GM12878 (cell line): ENCODE measurements at regions not wholly inside any gene's neighbourhood (a gene's known extent, or its start where the extent isn't known, plus 50 kb on each side); places are given as distances from the start of the nearest gene placed in this dataset.

Source experiments
- ATAC-seq: fragments of 200-7000 bp; cut with Tn5 transposase; 3 replicates; pipeline ENCODE4 v1.9.1; 2020; ENCODE audit warnings: mild to moderate bottlenecking, moderate library complexity
- BruUV-seq: library from RNA; stranded (reverse); fragments of 400-500 nt; replicated peaks from 2 replicates; lab custom pipeline; 2021; lab: Mats Ljungman, UMichigan
- CTCF ChIA-PET: fragments of 300-600 bp; sonication (Branson Sonifier 250); formaldehyde crosslinking; extraction: SDS; loops from one replicate; lab custom pipeline; 2021; ENCODE audit warnings: inconsistent platforms; lab: Yijun Ruan, JAX
- POLR2A ChIA-PET: fragments of 350-600 bp; formaldehyde crosslinking; extraction: SDS; loops from one replicate; lab custom pipeline; 2021; ENCODE audit warnings: inconsistent platforms; lab: Charles Lee
- RAD21 ChIA-PET: fragments of 300-600 bp; sonication (Branson Sonifier 250); formaldehyde crosslinking; loops from one replicate; lab custom pipeline; 2023; ENCODE audit warnings: antibody characterized with exemption; ENCODE audit not compliant: unreplicated experiment; lab: Charles Lee
- SMC1A ChIA-PET: fragments of 300-600 bp; sonication (Branson Sonifier 250); formaldehyde crosslinking; loops from one replicate; lab custom pipeline; 2023; ENCODE audit not compliant: unreplicated experiment, uncharacterized antibody; lab: Charles Lee
- DNase-seq: peaks from one replicate; pipeline ENCODE4 v3.0.0-alpha.2; 2011; ENCODE audit warnings: low read depth, low spot score
- FAIRE-seq: peaks from 3 replicates; lab custom pipeline; 2011; peaks lifted over from hg19 to GRCh38; lab: Jason Lieb, UNC
- H2AFZ ChIP-seq: 2 replicates; pipeline ENCODE4 v1.6.0; 2011; ENCODE audit warnings: low read depth, low read length, control low read depth; ENCODE audit not compliant: control insufficient read depth
- H3K27ac ChIP-seq: 2 replicates; pipeline ENCODE4 v1.5.1; 2011; ENCODE audit warnings: control low read depth; ENCODE audit not compliant: control insufficient read depth, insufficient read depth
- H3K27me3 ChIP-seq, 2 experiments: replicated peaks in 1 of 2; 2 replicates each; pipeline versions ENCODE4 v1.6.0 to v1.6.1; 2011; ENCODE audit warnings: low read length in 1 of 2; ENCODE audit not compliant: control insufficient read depth in 2 of 2, insufficient read depth in 2 of 2
- H3K36me3 ChIP-seq, 2 experiments: 2 replicates each; pipeline ENCODE4 v1.5.1; 2011; ENCODE audit warnings: low read length in 1 of 2; ENCODE audit not compliant: control insufficient read depth in 2 of 2, insufficient read depth in 2 of 2
- H3K4me1 ChIP-seq: 2 replicates; pipeline ENCODE4 v1.6.1; 2011; ENCODE audit warnings: mild to moderate bottlenecking, low read length, moderate library complexity, mixed read lengths; ENCODE audit not compliant: control insufficient read depth, insufficient read depth
- H3K4me2 ChIP-seq: 2 replicates; pipeline ENCODE4 v1.6.0; 2011; ENCODE audit warnings: control low read depth; ENCODE audit not compliant: control insufficient read depth, insufficient read depth
- H3K4me3 ChIP-seq: fragments of 200-600 bp; sonication (generic); 2 replicates; pipeline ENCODE4 v1.5.1; 2016
- H3K79me2 ChIP-seq: 2 replicates; pipeline ENCODE4 v1.6.0; 2011; ENCODE audit warnings: low read length; ENCODE audit not compliant: control insufficient read depth, insufficient read depth
- H3K9ac ChIP-seq: 2 replicates; pipeline ENCODE4 v1.8.0; 2011; ENCODE audit warnings: low read length, control low read depth, mixed read lengths; ENCODE audit not compliant: control insufficient read depth, insufficient read depth
- H3K9me3 ChIP-seq: replicated peaks from 3 replicates; pipeline ENCODE4 v1.5.1; 2011; ENCODE audit warnings: mild to moderate bottlenecking, low read length; ENCODE audit not compliant: control insufficient read depth, insufficient read depth
- H4K20me1 ChIP-seq: 2 replicates; pipeline ENCODE4 v1.6.0; 2011; ENCODE audit not compliant: control insufficient read depth, insufficient read depth
- BRCA1 ChIP-seq: IDR thresholded peaks from 2 replicates; pipeline ENCODE4 v1.6.1; 2011; ENCODE audit warnings: low read depth, low read length, improper control_type of control experiment
- CHD4 ChIP-seq: fragments of 200-600 bp; sonication (generic); IDR thresholded peaks from 2 replicates; pipeline ENCODE4 v1.6.1; 2016; ENCODE audit warnings: mild to moderate bottlenecking
- DPF2 ChIP-seq: fragments of 450-650 bp; IDR thresholded peaks from 2 replicates; pipeline ENCODE4 v1.6.1; 2017; ENCODE audit warnings: mild to moderate bottlenecking
- FOXM1 ChIP-seq: IDR thresholded peaks from 2 replicates; pipeline ENCODE4 v1.6.1; 2012; ENCODE audit warnings: low read depth, mild to moderate bottlenecking, inconsistent platforms, low read length, moderate library complexity
- JUND ChIP-seq: IDR thresholded peaks from 2 replicates; pipeline ENCODE4 v1.6.1; 2012; ENCODE audit warnings: low read depth, mild to moderate bottlenecking, low read length, improper control_type of control experiment, moderate library complexity
- MEF2B ChIP-seq: fragments of 450-650 bp; IDR thresholded peaks from 2 replicates; pipeline ENCODE4 v1.6.1; 2018; ENCODE audit warnings: mild to moderate bottlenecking, moderate library complexity; ENCODE audit not compliant: partially characterized antibody, poor library complexity, severe bottlenecking
- NR2C2 ChIP-seq: IDR thresholded peaks from 2 replicates; pipeline ENCODE4 v1.6.1; 2011; ENCODE audit warnings: borderline replicate concordance, low read depth; ENCODE audit not compliant: control insufficient read depth, insufficient read length
- RCOR1 ChIP-seq: conservative IDR thresholded peaks from 2 replicates; pipeline ENCODE4 v1.6.1; 2012; ENCODE audit warnings: low read depth, low read length, improper control_type of control experiment
- SUZ12 ChIP-seq: fragments of 200-600 bp; sonication (generic); IDR thresholded peaks from one replicate; pipeline ENCODE4 v1.6.1; 2018; ENCODE audit warnings: antibody characterized with exemption, mild to moderate bottlenecking; ENCODE audit not compliant: unreplicated experiment
- TAF1 ChIP-seq: IDR thresholded peaks from 2 replicates; pipeline ENCODE4 v1.6.1; 2011; ENCODE audit warnings: mild to moderate bottlenecking, low read depth, low read length, borderline replicate concordance
- ZNF24 ChIP-seq: fragments of 450-650 bp; IDR thresholded peaks from 2 replicates; pipeline ENCODE4 v1.6.1; 2017; ENCODE audit warnings: antibody characterized with exemption, mild to moderate bottlenecking
- WGBS: methylation state at CpG from one replicate; pipeline ENCODE4 v1.1.6; 2016; ENCODE audit warnings: low lambda C conversion rate; ENCODE audit not compliant: insufficient replicate concordance, insufficient coverage; ENCODE audit errors: missing lambda C conversion rate; 5-methylcytosine and 5-hydroxymethylcytosine counted together
- in situ Hi-C: fragments of 300-500 bp; cut with MboI; formaldehyde crosslinking; loops from 9 replicates; pipeline ENCODE4 v1.14.3; 2018; ENCODE audit warnings: mixed read lengths
- intact Hi-C: fragments of 100-400 bp; cut with micrococcal nuclease; formaldehyde crosslinking; loops from one replicate; pipeline ENCODE4 v1.14.2; 2022; ENCODE audit not compliant: unreplicated experiment
- TF ChIP-seq, protein P1 (sequence below): IDR thresholded peaks from 2 replicates; pipeline ENCODE4 v1.6.1; 2012; ENCODE audit warnings: low read depth, low read length, improper control_type of control experiment
- TF ChIP-seq, protein P2 (sequence below): IDR thresholded peaks from 2 replicates; pipeline ENCODE4 v1.6.1; 2011; ENCODE audit warnings: mild to moderate bottlenecking, low read depth, low read length, moderate library complexity; ENCODE audit not compliant: insufficient replicate concordance
- TF ChIP-seq, protein P3 (sequence below): fragments of 450-650 bp; IDR thresholded peaks from 2 replicates; pipeline ENCODE4 v1.6.1; 2017; ENCODE audit warnings: mild to moderate bottlenecking

GRCh38 chr9:78986446-78986845 is 585.3 kb upstream of the TLE4 start:
- TF ChIP-seq SUZ12 (no peak), JUND (no peak), ZNF24 (no peak), BRCA1 (no peak)
- TF ChIP-seq, all 136 proteins: peak for 0
- H3K27me3 ChIP-seq: no peaks in the 10 kb centered on the region
- in situ Hi-C loops (no loop called here), intact Hi-C loops (no loop called here)
- CTCF ChIA-PET: no interaction called here
- no peak overlapping the region for H3K4me3 ChIP-seq
- RAD21 ChIA-PET: no interaction called here
- BruUV-seq: no TSS peak
- H3K79me2 ChIP-seq: no peaks in the 10 kb centered on the region
- POLR2A ChIA-PET: no interaction called here
- H2AFZ ChIP-seq: no peak overlapping the region
- H4K20me1 ChIP-seq: no peaks in the 10 kb centered on the region
- no peaks in the 10 kb centered on the region for H3K36me3 ChIP-seq
- H3K4me1 ChIP-seq: no peaks in the 10 kb centered on the region
- no peak overlapping the region for H3K9ac ChIP-seq
- no peaks in the 10 kb centered on the region for H3K9me3 ChIP-seq
- ATAC-seq (no peak), DNase-seq (no peak), FAIRE-seq (no peak)
- WGBS: 4% methylated on average over 2 of the region's 2 CpGs
- SMC1A ChIA-PET: no interaction called here
- H3K27ac ChIP-seq: no peak overlapping the region
- no peak overlapping the region for H3K4me2 ChIP-seq

DNA sequence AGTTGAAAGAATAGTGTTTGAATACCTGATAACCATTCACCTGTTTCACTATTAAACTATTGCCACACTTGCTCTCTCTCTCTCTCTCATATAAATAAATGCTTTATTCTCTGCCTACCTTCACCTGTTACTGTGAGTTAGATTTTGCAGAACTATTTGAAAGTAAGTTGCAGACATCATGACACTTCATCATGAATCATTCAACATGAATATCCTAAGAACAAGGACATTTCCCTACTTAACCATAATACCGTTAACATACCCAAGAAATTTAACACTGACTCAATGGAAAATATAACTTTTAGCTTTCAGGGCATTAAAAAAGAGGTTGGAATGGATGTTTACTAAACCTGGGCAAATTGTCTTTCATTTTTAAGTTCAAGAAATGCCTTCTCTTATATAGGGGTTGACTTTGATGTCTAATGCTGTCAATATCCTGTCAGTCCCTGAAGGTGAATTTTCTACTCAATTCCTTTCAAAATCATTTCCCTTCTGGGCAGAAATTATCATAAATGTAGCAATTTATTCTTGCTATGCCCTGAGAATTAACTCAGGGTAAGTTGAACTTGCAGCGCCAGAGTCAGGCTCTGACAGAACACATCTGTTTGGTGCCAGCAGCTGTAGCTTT is 582.6 kb upstream of the TLE4 start:
- no peaks in the 10 kb centered on the region for H3K36me3 ChIP-seq
- ChIA-PET CTCF (interaction anchor here (1.2 kb wide), 1 partner anchor 72 kb away, joined by 3 read pairs; no protein-coding TSS in a partner anchor), SMC1A (no interaction called here), RAD21 (no interaction called here), POLR2A (no interaction called here)
- WGBS: 42% methylated on average over 2 of the region's 2 CpGs
- FAIRE-seq (no peak), ATAC-seq (no peak), DNase-seq (no peak)
- H3K79me2 ChIP-seq: no peaks in the 10 kb centered on the region
- no peak overlapping the region for H3K9ac ChIP-seq
- no peak overlapping the region for H3K4me2 ChIP-seq
- no TSS peak for BruUV-seq
- H3K4me3 ChIP-seq: no peak overlapping the region
- intact Hi-C loops (no loop called here), in situ Hi-C loops (no loop called here)
- no peaks in the 10 kb centered on the region for H3K27me3 ChIP-seq
- H3K27ac ChIP-seq: no peak overlapping the region
- no peaks in the 10 kb centered on the region for H3K4me1 ChIP-seq
- no peak overlapping the region for H2AFZ ChIP-seq
- H4K20me1 ChIP-seq: no peaks in the 10 kb centered on the region
- H3K9me3 ChIP-seq: no peaks in the 10 kb centered on the region
- no peak for TF ChIP-seq CHD4
- no peak for TF ChIP-seq DPF2
- TF ChIP-seq MEF2B: no peak
- no peak for TF ChIP-seq FOXM1
- no peak for TF ChIP-seq RCOR1
- TF ChIP-seq, protein P1, sequence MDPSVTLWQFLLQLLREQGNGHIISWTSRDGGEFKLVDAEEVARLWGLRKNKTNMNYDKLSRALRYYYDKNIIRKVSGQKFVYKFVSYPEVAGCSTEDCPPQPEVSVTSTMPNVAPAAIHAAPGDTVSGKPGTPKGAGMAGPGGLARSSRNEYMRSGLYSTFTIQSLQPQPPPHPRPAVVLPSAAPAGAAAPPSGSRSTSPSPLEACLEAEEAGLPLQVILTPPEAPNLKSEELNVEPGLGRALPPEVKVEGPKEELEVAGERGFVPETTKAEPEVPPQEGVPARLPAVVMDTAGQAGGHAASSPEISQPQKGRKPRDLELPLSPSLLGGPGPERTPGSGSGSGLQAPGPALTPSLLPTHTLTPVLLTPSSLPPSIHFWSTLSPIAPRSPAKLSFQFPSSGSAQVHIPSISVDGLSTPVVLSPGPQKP: no peak
- TF ChIP-seq, protein P2, sequence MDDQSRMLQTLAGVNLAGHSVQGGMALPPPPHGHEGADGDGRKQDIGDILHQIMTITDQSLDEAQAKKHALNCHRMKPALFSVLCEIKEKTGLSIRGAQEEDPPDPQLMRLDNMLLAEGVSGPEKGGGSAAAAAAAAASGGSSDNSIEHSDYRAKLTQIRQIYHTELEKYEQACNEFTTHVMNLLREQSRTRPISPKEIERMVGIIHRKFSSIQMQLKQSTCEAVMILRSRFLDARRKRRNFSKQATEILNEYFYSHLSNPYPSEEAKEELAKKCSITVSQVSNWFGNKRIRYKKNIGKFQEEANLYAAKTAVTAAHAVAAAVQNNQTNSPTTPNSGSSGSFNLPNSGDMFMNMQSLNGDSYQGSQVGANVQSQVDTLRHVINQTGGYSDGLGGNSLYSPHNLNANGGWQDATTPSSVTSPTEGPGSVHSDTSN: no peak
- TF ChIP-seq, protein P3, sequence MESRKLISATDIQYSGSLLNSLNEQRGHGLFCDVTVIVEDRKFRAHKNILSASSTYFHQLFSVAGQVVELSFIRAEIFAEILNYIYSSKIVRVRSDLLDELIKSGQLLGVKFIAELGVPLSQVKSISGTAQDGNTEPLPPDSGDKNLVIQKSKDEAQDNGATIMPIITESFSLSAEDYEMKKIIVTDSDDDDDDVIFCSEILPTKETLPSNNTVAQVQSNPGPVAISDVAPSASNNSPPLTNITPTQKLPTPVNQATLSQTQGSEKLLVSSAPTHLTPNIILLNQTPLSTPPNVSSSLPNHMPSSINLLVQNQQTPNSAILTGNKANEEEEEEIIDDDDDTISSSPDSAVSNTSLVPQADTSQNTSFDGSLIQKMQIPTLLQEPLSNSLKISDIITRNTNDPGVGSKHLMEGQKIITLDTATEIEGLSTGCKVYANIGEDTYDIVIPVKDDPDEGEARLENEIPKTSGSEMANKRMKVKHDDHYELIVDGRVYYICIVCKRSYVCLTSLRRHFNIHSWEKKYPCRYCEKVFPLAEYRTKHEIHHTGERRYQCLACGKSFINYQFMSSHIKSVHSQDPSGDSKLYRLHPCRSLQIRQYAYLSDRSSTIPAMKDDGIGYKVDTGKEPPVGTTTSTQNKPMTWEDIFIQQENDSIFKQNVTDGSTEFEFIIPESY: no peak
- no peak for TF ChIP-seq NR2C2
- no peak for TF ChIP-seq TAF1
